Retinal pigment epithelial cell (primary cell): ENCODE measurements at regions not wholly inside any gene's neighbourhood (a gene's known extent, or its start where the extent isn't known, plus 50 kb on each side); places are given as distances from the start of the nearest gene placed in this dataset.

Source experiments
- DNase-seq: peaks from one replicate; pipeline ENCODE4 v3.0.0-alpha.2; 2010; ENCODE audit warnings: low read depth
- H3K4me3 ChIP-seq: 2 replicates; pipeline ENCODE4 v1.5.1; 2011; ENCODE audit warnings: mild to moderate bottlenecking, low read length, control low read depth, moderate library complexity
- TF ChIP-seq, protein P1 (sequence below): conservative IDR thresholded peaks from 2 replicates; pipeline ENCODE4 v1.5.1; 2011; ENCODE audit warnings: low read depth, low read length, control low read depth, inconsistent platforms

- TF ChIP-seq, protein P1, sequence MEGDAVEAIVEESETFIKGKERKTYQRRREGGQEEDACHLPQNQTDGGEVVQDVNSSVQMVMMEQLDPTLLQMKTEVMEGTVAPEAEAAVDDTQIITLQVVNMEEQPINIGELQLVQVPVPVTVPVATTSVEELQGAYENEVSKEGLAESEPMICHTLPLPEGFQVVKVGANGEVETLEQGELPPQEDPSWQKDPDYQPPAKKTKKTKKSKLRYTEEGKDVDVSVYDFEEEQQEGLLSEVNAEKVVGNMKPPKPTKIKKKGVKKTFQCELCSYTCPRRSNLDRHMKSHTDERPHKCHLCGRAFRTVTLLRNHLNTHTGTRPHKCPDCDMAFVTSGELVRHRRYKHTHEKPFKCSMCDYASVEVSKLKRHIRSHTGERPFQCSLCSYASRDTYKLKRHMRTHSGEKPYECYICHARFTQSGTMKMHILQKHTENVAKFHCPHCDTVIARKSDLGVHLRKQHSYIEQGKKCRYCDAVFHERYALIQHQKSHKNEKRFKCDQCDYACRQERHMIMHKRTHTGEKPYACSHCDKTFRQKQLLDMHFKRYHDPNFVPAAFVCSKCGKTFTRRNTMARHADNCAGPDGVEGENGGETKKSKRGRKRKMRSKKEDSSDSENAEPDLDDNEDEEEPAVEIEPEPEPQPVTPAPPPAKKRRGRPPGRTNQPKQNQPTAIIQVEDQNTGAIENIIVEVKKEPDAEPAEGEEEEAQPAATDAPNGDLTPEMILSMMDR = peak; percentile 52
- H3K4me3 ChIP-seq = no peak overlapping the region
- DNase-seq = peak; percentile 32
Observed at GRCh38 chr6:95091823-95092436, 485.4 kb upstream of the MANEA start.

DNA sequence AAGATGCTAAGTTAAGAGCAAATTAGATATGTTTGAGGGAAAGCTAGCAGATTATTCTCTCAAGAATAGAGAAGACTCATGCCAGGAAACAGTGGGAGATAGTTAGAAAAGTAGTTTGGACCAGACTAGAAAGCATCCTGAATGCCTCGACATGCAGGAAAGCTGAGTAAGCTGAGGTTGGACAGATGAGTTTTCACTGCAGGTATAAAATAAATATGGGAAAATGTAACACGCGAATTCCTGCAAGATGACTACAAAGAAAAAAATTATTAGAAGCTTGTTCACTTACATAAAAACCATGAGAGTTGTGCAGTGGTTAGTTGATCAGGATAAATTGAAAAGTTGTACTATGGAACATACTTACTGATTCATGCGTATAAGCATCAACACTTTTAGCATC, 484.2 kb upstream of the MANEA start:
- H3K4me3 ChIP-seq = no peak overlapping the region
- DNase-seq = no peak
- TF ChIP-seq, protein P1 = no peak

DNA sequence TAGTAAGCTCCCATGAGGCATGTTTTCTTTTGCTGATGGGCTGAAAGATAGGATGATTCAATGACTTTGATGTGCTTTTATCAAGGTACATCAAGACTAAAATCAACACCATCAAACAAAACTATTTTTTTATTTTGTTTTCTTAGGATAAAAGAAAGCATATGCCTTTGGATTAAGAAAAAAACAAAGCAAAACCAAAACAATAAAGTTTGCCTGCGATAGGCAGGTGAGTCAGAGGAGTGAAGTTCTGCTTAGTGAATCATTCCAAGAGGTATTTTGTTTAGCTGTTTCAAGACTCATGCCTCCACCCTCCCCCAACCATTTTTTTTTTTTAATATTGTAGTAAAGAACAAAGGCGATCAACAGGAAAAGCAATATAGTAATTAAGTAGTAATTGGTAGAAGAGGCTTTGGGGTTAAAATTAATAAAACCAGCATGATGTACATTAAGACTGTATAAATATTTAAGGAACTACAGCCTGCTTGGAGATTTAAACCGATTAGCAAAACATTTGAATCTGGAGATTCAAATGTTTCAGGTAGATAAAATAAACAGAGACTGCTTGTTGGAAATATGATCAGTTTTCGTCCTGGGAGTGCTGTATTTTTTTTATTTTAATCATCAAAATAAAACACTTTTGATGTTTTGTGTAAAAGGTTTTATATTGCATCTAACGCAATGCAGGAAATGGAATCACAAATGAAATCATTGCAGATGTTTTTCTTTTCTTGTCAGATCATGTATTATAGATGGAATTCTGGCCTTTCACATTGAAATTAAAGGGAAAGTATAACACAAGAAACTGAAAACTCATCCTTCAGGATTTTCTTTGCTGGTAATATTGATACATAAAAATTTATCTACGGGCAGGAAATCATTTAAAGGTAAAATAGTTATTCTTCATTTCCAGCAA, 482.3 kb upstream of the MANEA start:
- DNase-seq = peak; percentile 60
- peak overlapping the region; percentile 22 for H3K4me3 ChIP-seq
- TF ChIP-seq, protein P1 = no peak

DNA sequence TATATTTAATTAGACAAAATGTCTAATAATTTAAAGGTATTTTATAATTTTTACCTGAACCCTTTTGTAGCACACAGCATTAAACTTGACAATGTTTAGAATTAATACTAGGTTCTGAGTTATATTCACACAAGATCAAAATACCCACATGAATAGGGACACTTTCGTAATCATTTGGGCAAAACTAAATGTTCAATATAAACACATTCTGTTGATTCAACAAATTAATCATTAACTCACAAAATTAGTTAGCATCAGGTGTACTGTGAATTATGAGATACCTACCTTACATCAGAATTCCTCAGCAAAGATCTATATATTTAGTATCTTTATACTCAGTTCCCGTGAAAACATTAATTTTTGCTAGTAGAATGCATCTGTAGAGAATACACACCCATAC, 481.5 kb upstream of the MANEA start:
- no peak for DNase-seq
- TF ChIP-seq, protein P1 = no peak
- H3K4me3 ChIP-seq = no peak overlapping the region

DNA sequence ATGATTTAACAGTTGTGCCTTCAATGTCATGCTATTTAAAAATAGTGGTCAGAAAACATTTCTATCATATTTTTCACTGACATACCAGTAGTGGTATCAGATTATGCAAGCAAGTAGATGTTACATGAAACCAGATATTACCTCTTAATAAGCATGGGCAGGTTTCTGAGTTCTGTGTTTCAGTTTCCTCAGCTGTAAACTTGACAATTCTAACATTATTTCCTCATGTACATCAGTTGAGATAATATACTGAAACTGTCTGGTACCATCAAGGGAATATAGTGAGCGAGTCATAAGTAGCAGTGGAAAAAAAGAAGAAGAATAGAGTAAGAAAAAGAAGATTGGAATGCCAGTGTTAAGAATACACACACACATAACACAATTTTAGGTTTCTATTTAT, 477.9 kb upstream of the MANEA start:
- H3K4me3 ChIP-seq = no peak overlapping the region
- TF ChIP-seq, protein P1 = no peak
- no peak for DNase-seq

DNA sequence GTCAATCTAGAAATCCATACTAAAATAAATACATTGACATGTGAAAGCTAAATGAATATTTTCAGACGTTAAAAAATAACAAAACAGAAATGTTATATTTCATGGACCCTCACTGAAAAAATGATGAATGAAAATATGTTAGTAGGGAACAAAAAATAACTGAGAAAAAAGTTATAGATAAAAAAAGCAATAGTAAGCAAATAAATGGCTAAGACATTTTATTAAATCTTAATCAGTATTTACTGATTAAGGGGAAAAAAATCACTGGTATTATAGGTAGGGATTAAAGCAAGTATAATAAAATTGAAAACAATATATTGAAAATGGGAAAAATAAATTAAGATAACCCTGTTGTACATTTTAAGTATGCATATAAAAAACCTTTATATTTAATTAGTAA, 468.1 kb upstream of the MANEA start:
- H3K4me3 ChIP-seq = no peak overlapping the region
- TF ChIP-seq, protein P1 = no peak
- no peak for DNase-seq
